Kidney (tissue), 13 donors: ENCODE measurements at regions not wholly inside any gene's neighbourhood (a gene's known extent, or its start where the extent isn't known, plus 50 kb on each side); places are given as distances from the start of the nearest gene placed in this dataset.

Source experiments
- DNase-seq, 5 donors: peaks; one replicate each; pipeline ENCODE4 v3.0.0-alpha.2; 2013 to 2020
- FAIRE-seq: peaks from 2 replicates; lab custom pipeline; 2012; peaks lifted over from hg19 to GRCh38; lab: Jason Lieb, UNC
- H3K27ac ChIP-seq, 2 donors: one replicate each; pipeline ENCODE4 v1.7.0; 2013; ENCODE audit warnings: low read depth in 2 of 2, low read length in 2 of 2, inconsistent platforms in 1 of 2
- H3K27me3 ChIP-seq: one replicate; pipeline ENCODE4 v1.7.1; 2013; ENCODE audit warnings: low read length, inconsistent platforms; ENCODE audit not compliant: control insufficient read depth, insufficient read depth
- H3K36me3 ChIP-seq, 3 donors: one replicate each; pipeline versions ENCODE4 v1.7.0 to v1.7.1; 2013; ENCODE audit warnings: low read length in 3 of 3, control low read depth in 1 of 3, inconsistent platforms in 1 of 3; ENCODE audit not compliant: insufficient read depth in 3 of 3, control insufficient read depth in 2 of 3
- H3K4me1 ChIP-seq, 3 donors: one replicate each; pipeline versions ENCODE4 v1.7.0 to v1.7.1; 2013; ENCODE audit warnings: low read length in 3 of 3, inconsistent platforms in 1 of 3, low read depth in 1 of 3; ENCODE audit not compliant: control insufficient read depth in 2 of 3, insufficient read depth in 2 of 3
- H3K4me3 ChIP-seq, 3 donors: one replicate each; pipeline versions ENCODE4 v1.7.0 to v1.8.1; 2013; ENCODE audit warnings: low read length in 3 of 3, control low read depth in 1 of 3, inconsistent platforms in 1 of 3
- H3K9ac ChIP-seq, 3 donors: one replicate each; pipeline versions ENCODE4 v1.7.0 to v1.7.1; 2013; ENCODE audit warnings: low read length in 3 of 3, control low read depth in 1 of 3, inconsistent platforms in 1 of 3
- H3K9me3 ChIP-seq, 3 donors: one replicate each; pipeline versions ENCODE4 v1.7.0 to v1.7.1; 2013; ENCODE audit warnings: low read length in 3 of 3, control low read depth in 1 of 3, inconsistent platforms in 1 of 3; ENCODE audit not compliant: control insufficient read depth in 2 of 3, insufficient read depth in 1 of 3
- intact Hi-C: fragments of 100-400 bp; cut with DNase I; formaldehyde crosslinking; loops from one replicate; pipeline ENCODE4 v1.11.1; 2022
- TF ChIP-seq, protein P1 (sequence below): IDR thresholded peaks from 3 replicates; pipeline ENCODE4 v1.5.1; 2012; ENCODE audit warnings: mild to moderate bottlenecking, moderate library complexity, borderline replicate concordance; ENCODE audit not compliant: insufficient read depth; ENCODE audit errors: extremely low read depth
- donor health status: control.
- donor health status: control.
- donor health status: control.
- donor health status: control.
- donor health status: control.
- donor health status: DM: yes; HTN: yes; CAD: no.
- donor health status: Normal renal cell carcinoma (clear cell type).

DNA sequence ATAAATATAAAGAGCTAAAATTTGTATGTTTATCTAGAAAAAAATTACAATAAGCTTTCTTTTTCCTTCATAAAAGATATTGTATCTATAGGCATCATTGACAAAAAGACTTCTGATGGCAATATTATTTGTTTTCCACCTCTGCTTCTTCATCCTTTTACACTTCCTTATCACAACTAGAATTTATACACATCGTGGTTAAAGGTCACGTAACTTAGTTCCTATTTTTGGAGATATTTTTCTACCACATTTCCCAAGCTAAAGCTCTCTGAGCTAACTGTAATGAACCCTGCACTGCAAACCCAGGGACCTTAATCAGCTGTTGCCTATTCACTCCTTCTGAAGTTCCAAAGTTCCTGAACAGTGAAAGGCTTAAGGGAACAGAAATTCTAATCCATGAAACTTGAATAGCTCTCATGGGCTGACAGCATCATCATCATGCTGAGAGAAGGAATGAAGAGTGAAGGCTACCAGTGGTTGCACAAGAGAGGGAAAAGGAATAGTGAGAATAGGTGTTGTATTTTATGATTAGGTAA is 106.1 kb upstream of the SLC13A1 start:
- Histone ChIP-seq H3K9ac (no peak overlapping the region), H3K27ac (no peak overlapping the region), H3K9me3 (no peaks in the 10 kb centered on the region), H3K4me3 (no peak overlapping the region), H3K27me3 (no peaks in the 10 kb centered on the region), H3K4me1 (no peaks in the 10 kb centered on the region), H3K36me3 (no peaks in the 10 kb centered on the region)
- TF ChIP-seq, protein P1, sequence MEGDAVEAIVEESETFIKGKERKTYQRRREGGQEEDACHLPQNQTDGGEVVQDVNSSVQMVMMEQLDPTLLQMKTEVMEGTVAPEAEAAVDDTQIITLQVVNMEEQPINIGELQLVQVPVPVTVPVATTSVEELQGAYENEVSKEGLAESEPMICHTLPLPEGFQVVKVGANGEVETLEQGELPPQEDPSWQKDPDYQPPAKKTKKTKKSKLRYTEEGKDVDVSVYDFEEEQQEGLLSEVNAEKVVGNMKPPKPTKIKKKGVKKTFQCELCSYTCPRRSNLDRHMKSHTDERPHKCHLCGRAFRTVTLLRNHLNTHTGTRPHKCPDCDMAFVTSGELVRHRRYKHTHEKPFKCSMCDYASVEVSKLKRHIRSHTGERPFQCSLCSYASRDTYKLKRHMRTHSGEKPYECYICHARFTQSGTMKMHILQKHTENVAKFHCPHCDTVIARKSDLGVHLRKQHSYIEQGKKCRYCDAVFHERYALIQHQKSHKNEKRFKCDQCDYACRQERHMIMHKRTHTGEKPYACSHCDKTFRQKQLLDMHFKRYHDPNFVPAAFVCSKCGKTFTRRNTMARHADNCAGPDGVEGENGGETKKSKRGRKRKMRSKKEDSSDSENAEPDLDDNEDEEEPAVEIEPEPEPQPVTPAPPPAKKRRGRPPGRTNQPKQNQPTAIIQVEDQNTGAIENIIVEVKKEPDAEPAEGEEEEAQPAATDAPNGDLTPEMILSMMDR: no peak
- no peak for DNase-seq
- no peak for FAIRE-seq
- intact Hi-C loops: no loop called here

DNA sequence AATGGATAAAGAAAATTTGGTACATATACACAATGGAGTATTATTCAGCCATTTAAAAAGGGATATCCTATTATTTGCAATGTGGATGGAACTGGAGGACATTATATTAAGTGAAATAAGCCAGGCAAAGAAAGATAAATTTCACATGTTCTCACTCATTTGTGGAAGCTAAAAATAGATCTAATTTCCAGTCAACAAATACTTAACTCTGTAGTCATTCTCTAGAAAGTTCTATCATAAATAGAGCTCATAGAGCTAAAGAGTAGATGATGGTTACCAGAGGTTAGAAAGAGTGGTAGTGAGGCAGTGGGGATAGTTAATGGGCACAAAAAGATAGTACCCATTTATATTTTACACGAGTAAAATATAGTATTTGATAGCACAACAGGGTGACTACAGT is 104.2 kb upstream of the SLC13A1 start:
- no peak overlapping the region for H3K27ac ChIP-seq
- TF ChIP-seq, protein P1: no peak
- H3K9ac ChIP-seq: no peak overlapping the region
- no peaks in the 10 kb centered on the region for H3K9me3 ChIP-seq
- no peak for DNase-seq
- H3K4me1 ChIP-seq: no peaks in the 10 kb centered on the region
- intact Hi-C loops: no loop called here
- H3K4me3 ChIP-seq: no peak overlapping the region
- H3K36me3 ChIP-seq: no peaks in the 10 kb centered on the region
- no peaks in the 10 kb centered on the region for H3K27me3 ChIP-seq
- FAIRE-seq: no peak

DNA sequence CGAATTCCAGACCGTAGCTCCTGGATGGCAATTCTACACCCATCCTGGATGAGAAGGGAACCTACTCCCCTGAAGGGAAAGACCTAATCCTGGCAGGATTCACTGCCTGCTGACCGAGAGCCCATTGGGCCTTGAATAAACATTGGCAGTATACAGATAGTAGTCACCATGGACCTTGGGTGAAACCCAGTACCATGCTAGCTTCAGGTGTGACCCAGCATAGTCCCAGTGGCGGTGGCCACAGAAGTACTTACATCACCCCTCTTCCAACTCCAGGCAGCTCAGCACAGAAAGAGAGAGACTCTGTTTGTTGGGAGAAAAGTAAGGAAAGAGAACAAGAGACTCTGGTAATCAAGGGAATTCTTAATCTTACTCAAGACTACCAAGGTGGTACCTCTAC is 97.2 kb upstream of the SLC13A1 start:
- TF ChIP-seq, protein P1: no peak
- intact Hi-C loops: no loop called here
- Histone ChIP-seq H3K9ac (no peak overlapping the region), H3K27me3 (no peaks in the 10 kb centered on the region), H3K4me3 (no peak overlapping the region), H3K27ac (no peak overlapping the region), H3K36me3 (no peaks in the 10 kb centered on the region), H3K4me1 (no peaks in the 10 kb centered on the region), H3K9me3 (no peaks in the 10 kb centered on the region)
- no peak for DNase-seq
- no peak for FAIRE-seq

DNA sequence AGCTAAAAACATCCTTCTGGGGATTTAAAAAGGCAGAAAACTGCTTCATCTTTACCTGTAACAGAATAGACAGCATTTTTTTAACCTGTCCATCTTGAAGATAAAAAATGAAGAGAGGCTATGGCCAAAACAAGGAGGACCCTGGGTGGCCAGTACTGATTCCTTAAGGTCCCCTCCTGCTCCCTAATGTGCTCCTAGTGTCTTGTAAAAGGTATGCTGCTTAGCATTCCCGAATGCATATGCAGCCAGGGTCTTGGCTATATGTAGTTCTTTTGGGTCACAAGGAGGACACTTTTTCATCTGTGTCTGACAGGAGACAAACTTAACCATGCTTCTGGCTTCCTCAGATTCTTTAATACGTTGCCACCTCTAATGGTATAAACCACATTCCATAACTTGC is 93.9 kb upstream of the SLC13A1 start:
- H3K4me3 ChIP-seq: no peak overlapping the region
- H3K9ac ChIP-seq: no peak overlapping the region
- FAIRE-seq (no peak), DNase-seq (no peak)
- TF ChIP-seq, protein P1: no peak
- intact Hi-C loops: no loop called here
- no peak overlapping the region for H3K27ac ChIP-seq
- no peaks in the 10 kb centered on the region for H3K9me3 ChIP-seq
- H3K27me3 ChIP-seq: no peaks in the 10 kb centered on the region
- no peaks in the 10 kb centered on the region for H3K36me3 ChIP-seq
- no peaks in the 10 kb centered on the region for H3K4me1 ChIP-seq
